Parathyroid adenoma (tissue), 2 donors: ENCODE measurements at regions not wholly inside any gene's neighbourhood (a gene's known extent, or its start where the extent isn't known, plus 50 kb on each side); places are given as distances from the start of the nearest gene placed in this dataset.

Experiments
- H2AFZ ChIP-seq: fragments of 300-600 bp; sonication (generic); one replicate; pipeline ENCODE4 v1.7.0; 2017; ENCODE audit warnings: antibody characterized with exemption, mild to moderate bottlenecking
- H3K27ac ChIP-seq: fragments of 300-600 bp; sonication (generic); one replicate; pipeline ENCODE4 v1.7.0; 2017
- H3K27me3 ChIP-seq: fragments of 300-600 bp; sonication (generic); one replicate; pipeline ENCODE4 v1.7.0; 2017; ENCODE audit warnings: low read length; ENCODE audit not compliant: control insufficient read depth, insufficient read depth
- H3K36me3 ChIP-seq: fragments of 300-600 bp; sonication (generic); one replicate; pipeline ENCODE4 v1.7.0; 2017; ENCODE audit warnings: low read length; ENCODE audit not compliant: control insufficient read depth, insufficient read depth
- H3K4me1 ChIP-seq: fragments of 300-600 bp; sonication (generic); one replicate; pipeline ENCODE4 v1.7.0; 2017; ENCODE audit warnings: control low read depth
- H3K4me2 ChIP-seq: fragments of 300-600 bp; sonication (generic); one replicate; pipeline ENCODE4 v1.7.0; 2017; ENCODE audit warnings: low read length
- H3K4me3 ChIP-seq: fragments of 300-600 bp; sonication (generic); one replicate; pipeline ENCODE4 v1.7.0; 2017; ENCODE audit warnings: low read depth, low read length
- H3K79me2 ChIP-seq: fragments of 300-600 bp; sonication (generic); one replicate; pipeline ENCODE4 v1.7.0; 2017; ENCODE audit warnings: control low read depth
- H3K9ac ChIP-seq: fragments of 300-600 bp; sonication (generic); one replicate; pipeline ENCODE4 v1.7.0; 2017; ENCODE audit warnings: mild to moderate bottlenecking
- H3K9me3 ChIP-seq: fragments of 300-600 bp; sonication (generic); one replicate; pipeline ENCODE4 v1.7.0; 2017; ENCODE audit warnings: low read length; ENCODE audit not compliant: control insufficient read depth
- CTCF ChIP-seq: fragments of 300-600 bp; sonication (generic); IDR thresholded peaks from one replicate; pipeline ENCODE4 v1.7.0; 2017; ENCODE audit warnings: antibody characterized with exemption, mild to moderate bottlenecking
- donor health status: primary hyperparathyroidism.

- H3K36me3 ChIP-seq, result no peaks in the 10 kb centered on the region
- no peak overlapping the region for H3K4me2 ChIP-seq
- TF ChIP-seq CTCF, result no peak
Measured at GRCh38 chr19:28855216-28855615, 357.7 kb downstream of the UQCRFS1 start.

GRCh38 chr19:28847468-28847867, 365.5 kb downstream of the UQCRFS1 start:
- H3K27ac ChIP-seq, result no peak overlapping the region
- no peak overlapping the region for H3K4me2 ChIP-seq
- no peak overlapping the region for H2AFZ ChIP-seq
- H3K4me1 ChIP-seq, result no peaks in the 10 kb centered on the region
- TF ChIP-seq CTCF, result no peak
- H3K9me3 ChIP-seq, result no peaks in the 10 kb centered on the region
- no peak overlapping the region for H3K9ac ChIP-seq
- H3K79me2 ChIP-seq, result no peaks in the 10 kb centered on the region
- H3K27me3 ChIP-seq, result no peaks in the 10 kb centered on the region
- H3K4me3 ChIP-seq, result no peak overlapping the region
- no peaks in the 10 kb centered on the region for H3K36me3 ChIP-seq

More at GRCh38 chr19:28855216-28855615, 357.7 kb downstream of the UQCRFS1 start:
- Histone ChIP-seq H3K79me2 (no peaks in the 10 kb centered on the region), H3K9ac (no peak overlapping the region), H3K27me3 (no peaks in the 10 kb centered on the region), H3K4me3 (no peak overlapping the region), H3K9me3 (no peaks in the 10 kb centered on the region), H2AFZ (no peak overlapping the region), H3K27ac (no peak overlapping the region), H3K4me1 (no peaks in the 10 kb centered on the region)

GRCh38 chr19:28846094-28846812, 366.7 kb downstream of the UQCRFS1 start:
- no peaks in the 10 kb centered on the region for H3K79me2 ChIP-seq
- H3K9ac ChIP-seq, result no peak overlapping the region
- H3K27ac ChIP-seq, result no peak overlapping the region
- TF ChIP-seq CTCF, result no peak
- no peaks in the 10 kb centered on the region for H3K9me3 ChIP-seq
- no peaks in the 10 kb centered on the region for H3K36me3 ChIP-seq
- no peaks in the 10 kb centered on the region for H3K4me1 ChIP-seq
- H3K4me3 ChIP-seq, result no peak overlapping the region
- no peak overlapping the region for H2AFZ ChIP-seq
- no peak overlapping the region for H3K4me2 ChIP-seq
- no peaks in the 10 kb centered on the region for H3K27me3 ChIP-seq

- TF ChIP-seq CTCF, result no peak
- H3K27ac ChIP-seq, result no peak overlapping the region
Measured at GRCh38 chr19:28843761-28844492, 369.0 kb downstream of the UQCRFS1 start.

More at GRCh38 chr19:28843761-28844492, 369.0 kb downstream of the UQCRFS1 start:
- no peaks in the 10 kb centered on the region for H3K27me3 ChIP-seq
- H3K79me2 ChIP-seq, result no peaks in the 10 kb centered on the region
- H3K9me3 ChIP-seq, result no peaks in the 10 kb centered on the region
- H2AFZ ChIP-seq, result no peak overlapping the region
- H3K36me3 ChIP-seq, result no peaks in the 10 kb centered on the region
- H3K9ac ChIP-seq, result no peak overlapping the region
- H3K4me3 ChIP-seq, result no peak overlapping the region
- H3K4me1 ChIP-seq, result no peaks in the 10 kb centered on the region
- H3K4me2 ChIP-seq, result no peak overlapping the region
